WTC11 (cell line): ENCODE measurements at regions not wholly inside any gene's neighbourhood (a gene's known extent, or its start where the extent isn't known, plus 50 kb on each side); places are given as distances from the start of the nearest gene placed in this dataset.

ENCODE experiments used
- ATAC-seq: fragments of 200-7000 bp; cut with Tn5 transposase; 2 replicates; pipeline ENCODE4 v1.10.0; 2021; ENCODE audit warnings: mild to moderate bottlenecking, moderate library complexity
- CTCF ChIA-PET: fragments of 300-600 bp; sonication (Branson Sonifier 250); formaldehyde crosslinking; loops from one replicate; lab custom pipeline; 2021; ENCODE audit warnings: antibody characterized with exemption; lab: Charles Lee
- POLR2A ChIA-PET: fragments of 350-600 bp; sonication (Branson Sonifier 250); formaldehyde crosslinking; loops from one replicate; lab custom pipeline; 2021; ENCODE audit warnings: antibody characterized with exemption; lab: Charles Lee
- DNase-seq: peaks from one replicate; pipeline ENCODE4 v3.0.0; 2021; ENCODE audit warnings: low spot score
- H3K27ac Mint-ChIP-seq: 2 replicates; pipeline ENCODE4 v1.8.0; 2021; ENCODE audit warnings: mixed read lengths
- H3K27me3 Mint-ChIP-seq: 2 replicates; pipeline ENCODE4 v1.8.0; 2021; ENCODE audit warnings: low read depth, mild to moderate bottlenecking, moderate library complexity, mixed read lengths
- H3K36me3 Mint-ChIP-seq: 2 replicates; pipeline ENCODE4 v1.8.0; 2021; ENCODE audit warnings: mixed read lengths
- H3K4me1 Mint-ChIP-seq: 2 replicates; pipeline ENCODE4 v1.8.0; 2022; ENCODE audit warnings: mixed read lengths
- H3K4me3 Mint-ChIP-seq: 2 replicates; pipeline ENCODE4 v1.8.0; 2021; ENCODE audit warnings: mild to moderate bottlenecking, moderate library complexity, mixed read lengths
- H3K9me3 Mint-ChIP-seq: 2 replicates; pipeline ENCODE4 v1.8.0; 2021; ENCODE audit warnings: mixed read lengths
- ARID4B ChIP-seq: sonication (generic); formaldehyde crosslinking; IDR thresholded peaks from 2 replicates; pipeline ENCODE4 v1.8.0; 2023; ENCODE audit warnings: missing genetic modification reagents, mild to moderate bottlenecking, borderline replicate concordance
- ATF1 ChIP-seq: sonication (generic); formaldehyde crosslinking; IDR thresholded peaks from 2 replicates; pipeline ENCODE4 v1.8.1; 2023; ENCODE audit warnings: mild to moderate bottlenecking, moderate library complexity, missing genetic modification reagents
- FOXJ3 ChIP-seq: sonication (generic); formaldehyde crosslinking; IDR thresholded peaks from 2 replicates; pipeline ENCODE4 v1.9.0; 2021; ENCODE audit warnings: missing genetic modification reagents, mild to moderate bottlenecking, borderline replicate concordance
- FOXK1 ChIP-seq: sonication (generic); formaldehyde crosslinking; IDR thresholded peaks from 2 replicates; pipeline ENCODE4 v1.8.0; 2022; ENCODE audit warnings: mild to moderate bottlenecking, moderate library complexity, missing genetic modification reagents
- GRHL2 ChIP-seq: fragments of 250-450 bp; sonication (Bioruptor Pico); IDR thresholded peaks from 2 replicates; pipeline ENCODE4 v1.8.0; 2022; ENCODE audit warnings: mild to moderate bottlenecking, moderate library complexity; ENCODE audit not compliant: insufficient replicate concordance, severe bottlenecking
- HMGA2 ChIP-seq: fragments of 250-450 bp; sonication (Bioruptor Pico); IDR thresholded peaks from 2 replicates; pipeline ENCODE4 v1.4.0; 2021; ENCODE audit warnings: mild to moderate bottlenecking, moderate library complexity
- JUN ChIP-seq: sonication (generic); formaldehyde crosslinking; IDR thresholded peaks from 2 replicates; pipeline ENCODE4 v1.8.0; 2023; ENCODE audit warnings: mild to moderate bottlenecking, missing genetic modification reagents
- MYBL2 ChIP-seq: sonication (generic); formaldehyde crosslinking; IDR thresholded peaks from 2 replicates; pipeline ENCODE4 v1.8.1; 2023; ENCODE audit warnings: mild to moderate bottlenecking, moderate library complexity, missing genetic modification reagents
- NR2C2 ChIP-seq: sonication (generic); formaldehyde crosslinking; IDR thresholded peaks from 2 replicates; pipeline ENCODE4 v1.8.0; 2022; ENCODE audit warnings: mild to moderate bottlenecking, missing genetic modification reagents
- OVOL2 ChIP-seq: fragments of 250-450 bp; sonication (Bioruptor Pico); IDR thresholded peaks from 2 replicates; pipeline ENCODE4 v1.9.0; 2021; ENCODE audit warnings: mild to moderate bottlenecking, borderline replicate concordance
- PRDM15 ChIP-seq: sonication (generic); formaldehyde crosslinking; IDR thresholded peaks from 2 replicates; pipeline ENCODE4 v1.8.0; 2022; ENCODE audit warnings: missing genetic modification reagents
- RELA ChIP-seq: sonication (generic); formaldehyde crosslinking; IDR thresholded peaks from 2 replicates; pipeline ENCODE4 v1.8.1; 2022; ENCODE audit warnings: missing genetic modification reagents, mild to moderate bottlenecking, borderline replicate concordance
- SMAD3 ChIP-seq: sonication (generic); formaldehyde crosslinking; IDR thresholded peaks from 2 replicates; pipeline ENCODE4 v1.8.0; 2022; ENCODE audit warnings: missing genetic modification reagents, mild to moderate bottlenecking, borderline replicate concordance
- SOX15 ChIP-seq: fragments of 250-450 bp; sonication (Bioruptor Pico); IDR thresholded peaks from 2 replicates; pipeline ENCODE4 v1.9.0; 2021; ENCODE audit warnings: mild to moderate bottlenecking
- USF2 ChIP-seq: sonication (generic); formaldehyde crosslinking; IDR thresholded peaks from 2 replicates; pipeline ENCODE4 v1.8.1; 2023; ENCODE audit warnings: mild to moderate bottlenecking, missing genetic modification reagents, moderate library complexity
- ZBTB21 ChIP-seq: sonication (generic); formaldehyde crosslinking; IDR thresholded peaks from 2 replicates; pipeline ENCODE4 v1.8.1; 2023; ENCODE audit warnings: mild to moderate bottlenecking, missing genetic modification reagents, borderline replicate concordance
- ZBTB43 ChIP-seq: sonication (generic); formaldehyde crosslinking; IDR thresholded peaks from 2 replicates; pipeline ENCODE4 v1.8.1; 2023; ENCODE audit warnings: mild to moderate bottlenecking, missing genetic modification reagents
- ZNF263 ChIP-seq: sonication (generic); formaldehyde crosslinking; IDR thresholded peaks from 2 replicates; pipeline ENCODE4 v1.8.1; 2022; ENCODE audit warnings: low read depth, mild to moderate bottlenecking, moderate library complexity, missing genetic modification reagents
- ZNF423 ChIP-seq: fragments of 250-450 bp; sonication (Bioruptor Pico); IDR thresholded peaks from 2 replicates; pipeline ENCODE4 v2.1.2; 2022; ENCODE audit warnings: mild to moderate bottlenecking, moderate library complexity
- ZNF512 ChIP-seq: sonication (generic); formaldehyde crosslinking; IDR thresholded peaks from 2 replicates; pipeline ENCODE4 v1.8.1; 2022; ENCODE audit warnings: missing genetic modification reagents, borderline replicate concordance
- ZNF671 ChIP-seq: fragments of 250-450 bp; sonication (Bioruptor Pico); IDR thresholded peaks from 2 replicates; pipeline ENCODE4 v1.8.0; 2021; ENCODE audit warnings: mild to moderate bottlenecking

DNA sequence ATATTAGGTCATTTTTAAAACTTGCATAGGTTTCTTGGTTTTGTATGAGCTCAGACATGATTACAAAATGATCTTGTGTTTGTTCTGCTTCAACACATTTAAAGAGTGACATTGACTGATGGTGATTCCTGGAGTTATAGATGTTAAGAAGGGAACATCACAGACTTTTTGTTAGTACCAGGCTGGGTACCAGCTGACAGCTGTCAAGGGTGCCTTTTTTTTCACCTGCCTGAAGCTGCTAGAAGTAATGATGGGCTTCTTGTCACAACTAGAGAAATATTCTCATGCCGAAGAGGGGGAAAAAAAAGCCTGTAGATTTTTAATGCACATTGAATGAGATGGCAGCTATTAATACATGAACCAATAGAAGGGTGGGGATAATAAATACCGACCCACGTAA lies 226.6 kb upstream of the TRAM1L1 start:
- Mint-ChIP-seq H3K36me3 (0 out of 2 replicates have a peak, but pooled peaks cover 3% of the 10 kb centered on the region), H3K27me3 (no peaks in the 10 kb centered on the region), H3K4me3 (no peak overlapping the region), H3K9me3 (peaks cover 9% of the 10 kb centered on the region), H3K27ac (no peak overlapping the region), H3K4me1 (no peaks in the 10 kb centered on the region)
- ATAC-seq = no peak
- no peak for TF ChIP-seq MYBL2 (CRISPR knock-in tag)
- no peak for TF ChIP-seq ZNF512
- no peak for TF ChIP-seq ZBTB21 (CRISPR knock-in tag)
- no peak for TF ChIP-seq FOXJ3 (CRISPR knock-in tag)
- TF ChIP-seq ZBTB43 (CRISPR knock-in tag) = no peak
- TF ChIP-seq NR2C2 (CRISPR knock-in tag) = no peak
- TF ChIP-seq ZNF423 (CRISPR knock-in tag) = no peak
- no peak for TF ChIP-seq GRHL2
- no peak for TF ChIP-seq FOXK1 (CRISPR knock-in tag)
- TF ChIP-seq ZNF263 (CRISPR knock-in tag) = no peak
- ChIA-PET POLR2A (no interaction called here), CTCF (no interaction called here)
- DNase-seq = no peak

GRCh38 chr4:117324851-117325491 lies 239.6 kb upstream of the TRAM1L1 start:
- Mint-ChIP-seq H3K4me1 (no peaks in the 10 kb centered on the region), H3K4me3 (no peak overlapping the region), H3K27me3 (no peaks in the 10 kb centered on the region), H3K27ac (no peak overlapping the region), H3K36me3 (peaks cover 3% of the 10 kb centered on the region; the same call in 1 of the 2 replicates), H3K9me3 (peaks cover 10% of the 10 kb centered on the region)
- POLR2A ChIA-PET = no interaction called here
- ATAC-seq = no peak
- no peak for DNase-seq
- CTCF ChIA-PET = no interaction called here
- TF ChIP-seq OVOL2 (CRISPR knock-in tag) = no peak
- TF ChIP-seq PRDM15 (CRISPR knock-in tag) = no peak
- no peak for TF ChIP-seq ARID4B (CRISPR knock-in tag)
- TF ChIP-seq ATF1 = no peak
- TF ChIP-seq SMAD3 = no peak
- TF ChIP-seq USF2 (CRISPR knock-in tag) = no peak
- TF ChIP-seq HMGA2 (CRISPR knock-in tag) = no peak
- TF ChIP-seq JUN (CRISPR knock-in tag) = no peak
- no peak for TF ChIP-seq RELA (CRISPR knock-in tag)
- TF ChIP-seq ZNF671 (CRISPR knock-in tag) = no peak
- TF ChIP-seq SOX15 (CRISPR knock-in tag) = no peak
